HUES48 (cell line): ENCODE measurements at regions not wholly inside any gene's neighbourhood (a gene's known extent, or its start where the extent isn't known, plus 50 kb on each side); places are given as distances from the start of the nearest gene placed in this dataset.

ENCODE experiments used
- H3K27ac ChIP-seq: one replicate; pipeline ENCODE4 v1.7.0; 2013; ENCODE audit warnings: low read depth, low read length, inconsistent platforms
- H3K27me3 ChIP-seq: 2 replicates; pipeline ENCODE4 v1.6.1; 2013; ENCODE audit warnings: mild to moderate bottlenecking, low read length; ENCODE audit not compliant: control insufficient read depth, insufficient read depth
- H3K36me3 ChIP-seq: 2 replicates; pipeline ENCODE4 v1.6.1; 2013; ENCODE audit warnings: low read length; ENCODE audit not compliant: control insufficient read depth, insufficient read depth
- H3K4me1 ChIP-seq: 2 replicates; pipeline ENCODE4 v1.6.1; 2013; ENCODE audit warnings: mild to moderate bottlenecking, low read length; ENCODE audit not compliant: control insufficient read depth, insufficient read depth
- H3K4me3 ChIP-seq: 2 replicates; pipeline ENCODE4 v1.5.1; 2013; ENCODE audit warnings: mild to moderate bottlenecking, low read depth, low read length
- H3K9ac ChIP-seq: 2 replicates; pipeline ENCODE4 v1.6.1; 2013; ENCODE audit warnings: mild to moderate bottlenecking, low read depth, low read length, moderate library complexity
- H3K9me3 ChIP-seq: 2 replicates; pipeline ENCODE4 v1.6.1; 2013; ENCODE audit warnings: low read length; ENCODE audit not compliant: control insufficient read depth, insufficient read depth

- H3K9me3 ChIP-seq = no peaks in the 10 kb centered on the region
- H3K9ac ChIP-seq = no peak overlapping the region
- H3K36me3 ChIP-seq = no peaks in the 10 kb centered on the region
- H3K27me3 ChIP-seq = no peaks in the 10 kb centered on the region
- no peaks in the 10 kb centered on the region for H3K4me1 ChIP-seq
- no peak overlapping the region for H3K27ac ChIP-seq
- H3K4me3 ChIP-seq = no peak overlapping the region
Observed at GRCh38 chr2:2834516-2835254, 503.6 kb upstream of the MYT1L start.

- H3K4me3 ChIP-seq = no peak overlapping the region
- no peak overlapping the region for H3K9ac ChIP-seq
- H3K27ac ChIP-seq = no peak overlapping the region
- no peaks in the 10 kb centered on the region for H3K36me3 ChIP-seq
- H3K27me3 ChIP-seq = no peaks in the 10 kb centered on the region
- no peaks in the 10 kb centered on the region for H3K9me3 ChIP-seq
- H3K4me1 ChIP-seq = no peaks in the 10 kb centered on the region
Observed at GRCh38 chr2:2834105-2834504, 503.0 kb upstream of the MYT1L start.

- H3K36me3 ChIP-seq = no peaks in the 10 kb centered on the region
- H3K27me3 ChIP-seq = no peaks in the 10 kb centered on the region
- no peak overlapping the region for H3K27ac ChIP-seq
- no peaks in the 10 kb centered on the region for H3K4me1 ChIP-seq
- no peak overlapping the region for H3K4me3 ChIP-seq
- no peak overlapping the region for H3K9ac ChIP-seq
- no peaks in the 10 kb centered on the region for H3K9me3 ChIP-seq
Observed at GRCh38 chr2:2832657-2833056, 501.6 kb upstream of the MYT1L start.

GRCh38 chr2:2831633-2832032 is 500.6 kb upstream of the MYT1L start:
- Histone ChIP-seq H3K4me3 (no peak overlapping the region), H3K4me1 (no peaks in the 10 kb centered on the region), H3K36me3 (no peaks in the 10 kb centered on the region), H3K27ac (no peak overlapping the region), H3K9ac (no peak overlapping the region), H3K27me3 (no peaks in the 10 kb centered on the region), H3K9me3 (no peaks in the 10 kb centered on the region)

- H3K4me3 ChIP-seq = no peak overlapping the region
- H3K4me1 ChIP-seq = no peaks in the 10 kb centered on the region
- H3K27me3 ChIP-seq = no peaks in the 10 kb centered on the region
Observed at GRCh38 chr2:2830576-2830975, 499.5 kb upstream of the MYT1L start.

GRCh38 chr2:2828774-2829368 is 497.8 kb upstream of the MYT1L start:
- Histone ChIP-seq H3K27me3 (no peaks in the 10 kb centered on the region), H3K4me1 (no peaks in the 10 kb centered on the region), H3K9ac (no peak overlapping the region), H3K4me3 (no peak overlapping the region), H3K27ac (no peak overlapping the region), H3K9me3 (no peaks in the 10 kb centered on the region), H3K36me3 (no peaks in the 10 kb centered on the region)

More at GRCh38 chr2:2830576-2830975, 499.5 kb upstream of the MYT1L start:
- Histone ChIP-seq H3K9ac (no peak overlapping the region), H3K9me3 (no peaks in the 10 kb centered on the region), H3K36me3 (no peaks in the 10 kb centered on the region), H3K27ac (no peak overlapping the region)

- no peaks in the 10 kb centered on the region for H3K9me3 ChIP-seq
- no peaks in the 10 kb centered on the region for H3K27me3 ChIP-seq
- no peak overlapping the region for H3K27ac ChIP-seq
- no peaks in the 10 kb centered on the region for H3K4me1 ChIP-seq
- H3K36me3 ChIP-seq = no peaks in the 10 kb centered on the region
- H3K4me3 ChIP-seq = no peak overlapping the region
- no peak overlapping the region for H3K9ac ChIP-seq
Observed at GRCh38 chr2:2827761-2828221, 496.7 kb upstream of the MYT1L start.

- no peak overlapping the region for H3K4me3 ChIP-seq
- H3K27ac ChIP-seq = no peak overlapping the region
- H3K4me1 ChIP-seq = no peaks in the 10 kb centered on the region
- H3K9me3 ChIP-seq = no peaks in the 10 kb centered on the region
- H3K36me3 ChIP-seq = no peaks in the 10 kb centered on the region
- no peaks in the 10 kb centered on the region for H3K27me3 ChIP-seq
- H3K9ac ChIP-seq = no peak overlapping the region
Observed at GRCh38 chr2:2827046-2827636, 496.1 kb upstream of the MYT1L start.

GRCh38 chr2:2826621-2827020 is 495.5 kb upstream of the MYT1L start:
- H3K4me1 ChIP-seq = no peaks in the 10 kb centered on the region
- H3K27ac ChIP-seq = no peak overlapping the region
- no peak overlapping the region for H3K4me3 ChIP-seq
- H3K27me3 ChIP-seq = no peaks in the 10 kb centered on the region
- H3K9me3 ChIP-seq = no peaks in the 10 kb centered on the region
- H3K36me3 ChIP-seq = no peaks in the 10 kb centered on the region
- no peak overlapping the region for H3K9ac ChIP-seq

- Histone ChIP-seq H3K4me3 (no peak overlapping the region), H3K27ac (no peak overlapping the region), H3K4me1 (no peaks in the 10 kb centered on the region), H3K36me3 (no peaks in the 10 kb centered on the region), H3K9me3 (no peaks in the 10 kb centered on the region), H3K9ac (no peak overlapping the region), H3K27me3 (no peaks in the 10 kb centered on the region)
Observed at GRCh38 chr2:2826209-2826551, 495.1 kb upstream of the MYT1L start.

- H3K27me3 ChIP-seq = no peaks in the 10 kb centered on the region
- no peaks in the 10 kb centered on the region for H3K9me3 ChIP-seq
- no peaks in the 10 kb centered on the region for H3K36me3 ChIP-seq
- H3K9ac ChIP-seq = no peak overlapping the region
- H3K27ac ChIP-seq = no peak overlapping the region
- H3K4me1 ChIP-seq = no peaks in the 10 kb centered on the region
- no peak overlapping the region for H3K4me3 ChIP-seq
Observed at GRCh38 chr2:2825516-2826208, 494.6 kb upstream of the MYT1L start.
